H9 (cell line): ENCODE measurements at regions not wholly inside any gene's neighbourhood (a gene's known extent, or its start where the extent isn't known, plus 50 kb on each side); places are given as distances from the start of the nearest gene placed in this dataset.
A peak's percentile ranks its signal among the peaks of the same experiment; 100 is the strongest.

Source experiments
- DNase-seq: peaks from one replicate; pipeline ENCODE4 v3.0.0-alpha.2; 2017
- H2AFZ ChIP-seq: one replicate; pipeline ENCODE4 v1.6.1; 2013; ENCODE audit warnings: mild to moderate bottlenecking, low read length, control low read depth, moderate library complexity
- H2AK5ac ChIP-seq: 2 replicates; pipeline ENCODE4 v1.6.1; 2013; ENCODE audit warnings: low read length, control low read depth, mixed read lengths; ENCODE audit not compliant: insufficient read length
- H2BK120ac ChIP-seq: one replicate; pipeline ENCODE4 v1.6.1; 2013; ENCODE audit warnings: low read depth, mild to moderate bottlenecking, low read length, control low read depth, inconsistent platforms; ENCODE audit not compliant: poor library complexity, severe bottlenecking
- H2BK12ac ChIP-seq: 2 replicates; pipeline ENCODE4 v1.6.1; 2013; ENCODE audit warnings: low read length, control low read depth, mixed read lengths, low read depth; ENCODE audit not compliant: insufficient read length
- H2BK15ac ChIP-seq: 2 replicates; pipeline ENCODE4 v1.6.1; 2013; ENCODE audit warnings: low read depth, low read length, control low read depth
- H2BK20ac ChIP-seq: one replicate; pipeline ENCODE4 v1.6.1; 2013; ENCODE audit warnings: low read depth, mild to moderate bottlenecking, low read length, control low read depth, inconsistent platforms; ENCODE audit not compliant: poor library complexity, severe bottlenecking
- H2BK5ac ChIP-seq: 2 replicates; pipeline ENCODE4 v1.6.1; 2013; ENCODE audit warnings: low read length, control low read depth, mixed read lengths; ENCODE audit not compliant: insufficient read length
- H3K14ac ChIP-seq: 2 replicates; pipeline ENCODE4 v1.6.1; 2013; ENCODE audit warnings: low read length, control low read depth; ENCODE audit not compliant: insufficient read depth
- H3K18ac ChIP-seq: 2 replicates; pipeline ENCODE4 v1.6.1; 2013; ENCODE audit warnings: low read depth, mild to moderate bottlenecking, mixed read lengths, low read length, control low read depth; ENCODE audit not compliant: insufficient read length
- H3K23ac ChIP-seq: 2 replicates; pipeline ENCODE4 v1.6.1; 2013; ENCODE audit warnings: low read length, control low read depth, mixed read lengths, low read depth; ENCODE audit not compliant: insufficient read length
- H3K23me2 ChIP-seq: 2 replicates; pipeline ENCODE4 v1.6.1; 2013; ENCODE audit warnings: low read depth, mild to moderate bottlenecking, mixed read lengths, low read length, control low read depth; ENCODE audit not compliant: insufficient read length, poor library complexity, severe bottlenecking
- H3K27ac ChIP-seq: 2 replicates; pipeline ENCODE4 v1.5.1; 2013; ENCODE audit warnings: low read length, control low read depth, mixed read lengths, low read depth; ENCODE audit not compliant: insufficient read length
- H3K27me3 ChIP-seq: 2 replicates; pipeline ENCODE4 v1.6.1; 2013; ENCODE audit warnings: low read length, control low read depth, inconsistent platforms; ENCODE audit not compliant: insufficient read depth
- H3K4ac ChIP-seq: 2 replicates; pipeline ENCODE4 v1.6.1; 2013; ENCODE audit warnings: low read depth, mild to moderate bottlenecking, control low read depth, inconsistent platforms, low read length, moderate library complexity
- H3K4me1 ChIP-seq: 2 replicates; pipeline ENCODE4 v1.6.1; 2013; ENCODE audit warnings: low read length, control low read depth, inconsistent platforms; ENCODE audit not compliant: insufficient read depth
- H3K4me2 ChIP-seq: 2 replicates; pipeline ENCODE4 v1.6.1; 2013; ENCODE audit warnings: low read length, control low read depth, mixed read lengths; ENCODE audit not compliant: insufficient read length, insufficient read depth
- H3K56ac ChIP-seq: 2 replicates; pipeline ENCODE4 v1.6.1; 2013; ENCODE audit warnings: low read depth, mild to moderate bottlenecking, mixed read lengths, low read length, control low read depth; ENCODE audit not compliant: insufficient read length
- H3K79me1 ChIP-seq: 2 replicates; pipeline ENCODE4 v1.6.1; 2013; ENCODE audit warnings: low read depth, mild to moderate bottlenecking, moderate library complexity, low read length, control low read depth, inconsistent platforms; ENCODE audit not compliant: insufficient read depth, poor library complexity, severe bottlenecking
- H3K79me2 ChIP-seq: 2 replicates; pipeline ENCODE4 v1.6.1; 2013; ENCODE audit warnings: low read length, control low read depth, inconsistent platforms; ENCODE audit not compliant: insufficient read depth
- H3K9ac ChIP-seq: 2 replicates; pipeline ENCODE4 v1.6.1; 2013; ENCODE audit warnings: low read length, control low read depth, mixed read lengths; ENCODE audit not compliant: insufficient read length; ENCODE audit errors: extremely low read depth
- H3K9me3 ChIP-seq: one replicate; pipeline ENCODE4 v1.6.1; 2013; ENCODE audit warnings: low read depth, low read length, inconsistent platforms; ENCODE audit not compliant: control insufficient read depth
- H3T11ph ChIP-seq: one replicate; pipeline ENCODE4 v1.6.1; 2013; ENCODE audit warnings: mild to moderate bottlenecking, low read length, control low read depth, inconsistent platforms
- H4K20me1 ChIP-seq: one replicate; pipeline ENCODE4 v1.6.1; 2013; ENCODE audit not compliant: control insufficient read depth, insufficient read length, insufficient read depth
- H4K5ac ChIP-seq: 2 replicates; pipeline ENCODE4 v1.6.1; 2013; ENCODE audit warnings: low read depth, mild to moderate bottlenecking, mixed read lengths, low read length, control low read depth; ENCODE audit not compliant: insufficient read length
- H4K8ac ChIP-seq: replicated peaks from 2 replicates; pipeline ENCODE4 v1.6.1; 2013; ENCODE audit warnings: low read length, control low read depth, mixed read lengths, low read depth; ENCODE audit not compliant: insufficient read length
- H4K91ac ChIP-seq: 2 replicates; pipeline ENCODE4 v1.6.1; 2013; ENCODE audit warnings: low read depth, mild to moderate bottlenecking, moderate library complexity, mixed read lengths, low read length, control low read depth; ENCODE audit not compliant: insufficient read length
- H3K27ac Mint-ChIP-seq, 3 experiments: 2 replicates in 2 of 3; 3 replicates in 1 of 3; pipeline ENCODE4 v1.8.0; 2020 to 2021; ENCODE audit warnings: mixed read lengths in 3 of 3, mild to moderate bottlenecking in 1 of 3, moderate library complexity in 1 of 3
- H3K27me3 Mint-ChIP-seq: 2 replicates; pipeline ENCODE4 v1.8.0; 2021; ENCODE audit warnings: low read depth, mild to moderate bottlenecking, moderate library complexity, mixed read lengths
- H3K36me3 Mint-ChIP-seq, 3 experiments: 2 replicates in 2 of 3; 3 replicates in 1 of 3; pipeline ENCODE4 v1.8.0; 2020 to 2021; ENCODE audit warnings: low read depth in 3 of 3, mixed read lengths in 3 of 3; ENCODE audit not compliant: insufficient read depth in 1 of 3
- H3K4me1 Mint-ChIP-seq, 2 experiments: 2 replicates each; pipeline ENCODE4 v1.8.0; 2020; ENCODE audit warnings: mixed read lengths in 2 of 2
- H3K4me3 Mint-ChIP-seq, 2 experiments: 2 replicates in 1 of 2; 3 replicates in 1 of 2; pipeline ENCODE4 v1.8.0; 2020 to 2021; ENCODE audit warnings: mild to moderate bottlenecking in 2 of 2, mixed read lengths in 2 of 2, moderate library complexity in 1 of 2
- H3K9me3 Mint-ChIP-seq, 2 experiments: 2 replicates in 1 of 2; 3 replicates in 1 of 2; pipeline ENCODE4 v1.8.0; 2020; ENCODE audit warnings: mild to moderate bottlenecking in 2 of 2, mixed read lengths in 2 of 2, moderate library complexity in 1 of 2
- WGBS: extraction: QIAGEN DNeasy Blood & Tissue Kit; methylation state at CpG from one replicate; pipeline ENCODE4 v1.1.7; 2013; ENCODE audit warnings: missing lambda C conversion rate, low lambda C conversion rate, mixed read lengths; ENCODE audit not compliant: insufficient read length; ENCODE audit errors: extremely low coverage; 5-methylcytosine and 5-hydroxymethylcytosine counted together
- TF ChIP-seq, protein P1 (sequence below): fragments of 200-600 bp; sonication (generic); conservative IDR thresholded peaks from 3 replicates; pipeline ENCODE4 v1.8.0; 2021; ENCODE audit warnings: antibody characterized with exemption, mild to moderate bottlenecking

DNA sequence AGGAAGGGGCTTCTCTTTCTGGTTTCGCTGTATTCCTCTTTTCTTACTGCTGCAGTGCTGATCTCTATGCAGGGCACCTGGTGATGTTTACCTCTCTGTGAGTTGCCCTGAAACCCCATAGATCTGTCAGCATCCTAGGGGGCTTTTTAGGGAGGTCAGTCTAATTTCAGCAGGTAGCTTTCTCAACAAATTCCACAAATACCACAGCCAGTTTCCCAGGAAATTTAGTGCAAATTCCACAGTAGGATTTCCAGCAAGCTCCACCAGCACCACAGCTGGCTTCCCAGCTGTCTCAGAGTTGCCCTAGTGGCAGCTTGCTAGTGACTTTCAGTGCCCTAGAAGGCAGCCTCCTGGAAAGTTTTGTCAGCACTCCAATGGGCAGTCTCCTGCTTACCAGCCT lies 379.1 kb upstream of the SMC2 start:
- WGBS: no CpG with 5 or more reads among the region's 1 CpG

More for the DNA sequence above, 379.1 kb upstream of the SMC2 start:
- Histone ChIP-seq H3K4me2 (no peak overlapping the region), H3T11ph (no peak overlapping the region), H4K20me1 (no peaks in the 10 kb centered on the region), H4K8ac (no peak overlapping the region), H2BK5ac (no peak overlapping the region), H3K4me1 (no peaks in the 10 kb centered on the region; the same call in 1 of the 2 replicates), H3K18ac (no peak overlapping the region), H3K27me3 (no peaks in the 10 kb centered on the region), H2BK12ac (no peak overlapping the region), H3K9ac (no peak overlapping the region), H2AK5ac (no peak overlapping the region), H2BK20ac (no peak overlapping the region), H3K56ac (no peak overlapping the region), H3K4ac (no peak overlapping the region), H4K5ac (no peak overlapping the region), H4K91ac (no peak overlapping the region), H2AFZ (no peak overlapping the region), H3K23ac (no peak overlapping the region), H2BK15ac (no peak overlapping the region), H3K23me2 (no peaks in the 10 kb centered on the region), H3K9me3 (no peaks in the 10 kb centered on the region), H3K79me2 (no peaks in the 10 kb centered on the region), H2BK120ac (no peak overlapping the region), H3K79me1 (no peaks in the 10 kb centered on the region), H3K27ac (peak overlapping the region; percentile 66), H3K14ac (no peak overlapping the region)
- H3K27ac Mint-ChIP-seq: peak overlapping the region; percentile 65 to 99 (median 93); a peak in 6 of 7 replicates
- peaks cover 3 to 11% of the 10 kb centered on the region in 2 experiments for H3K9me3 Mint-ChIP-seq
- no peaks in the 10 kb centered on the region for H3K27me3 Mint-ChIP-seq
- peaks cover 14 to 15% of the 10 kb centered on the region in 2 experiments for H3K4me1 Mint-ChIP-seq
- H3K36me3 Mint-ChIP-seq: peaks cover 0 to 3% (median 0%) of the 10 kb centered on the region in 3 experiments; a peak in 3 of 7 replicates
- DNase-seq: peak; percentile 69
- H3K4me3 Mint-ChIP-seq: no peak overlapping the region; a peak in 1 of 5 replicates
- TF ChIP-seq, protein P1, sequence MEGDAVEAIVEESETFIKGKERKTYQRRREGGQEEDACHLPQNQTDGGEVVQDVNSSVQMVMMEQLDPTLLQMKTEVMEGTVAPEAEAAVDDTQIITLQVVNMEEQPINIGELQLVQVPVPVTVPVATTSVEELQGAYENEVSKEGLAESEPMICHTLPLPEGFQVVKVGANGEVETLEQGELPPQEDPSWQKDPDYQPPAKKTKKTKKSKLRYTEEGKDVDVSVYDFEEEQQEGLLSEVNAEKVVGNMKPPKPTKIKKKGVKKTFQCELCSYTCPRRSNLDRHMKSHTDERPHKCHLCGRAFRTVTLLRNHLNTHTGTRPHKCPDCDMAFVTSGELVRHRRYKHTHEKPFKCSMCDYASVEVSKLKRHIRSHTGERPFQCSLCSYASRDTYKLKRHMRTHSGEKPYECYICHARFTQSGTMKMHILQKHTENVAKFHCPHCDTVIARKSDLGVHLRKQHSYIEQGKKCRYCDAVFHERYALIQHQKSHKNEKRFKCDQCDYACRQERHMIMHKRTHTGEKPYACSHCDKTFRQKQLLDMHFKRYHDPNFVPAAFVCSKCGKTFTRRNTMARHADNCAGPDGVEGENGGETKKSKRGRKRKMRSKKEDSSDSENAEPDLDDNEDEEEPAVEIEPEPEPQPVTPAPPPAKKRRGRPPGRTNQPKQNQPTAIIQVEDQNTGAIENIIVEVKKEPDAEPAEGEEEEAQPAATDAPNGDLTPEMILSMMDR: peak; percentile 32; the same call in 2 of the 3 replicates
